NCI-H748 treated with DMSO at 0.1 percent for 48 hours (cell line): ENCODE measurements at regions not wholly inside any gene's neighbourhood (a gene's known extent, or its start where the extent isn't known, plus 50 kb on each side); places are given as distances from the start of the nearest gene placed in this dataset.

Experiments
- DNase-seq: peaks from one replicate; lab custom pipeline; 2025; lab: John Stamatoyannopoulos, UW

DNA sequence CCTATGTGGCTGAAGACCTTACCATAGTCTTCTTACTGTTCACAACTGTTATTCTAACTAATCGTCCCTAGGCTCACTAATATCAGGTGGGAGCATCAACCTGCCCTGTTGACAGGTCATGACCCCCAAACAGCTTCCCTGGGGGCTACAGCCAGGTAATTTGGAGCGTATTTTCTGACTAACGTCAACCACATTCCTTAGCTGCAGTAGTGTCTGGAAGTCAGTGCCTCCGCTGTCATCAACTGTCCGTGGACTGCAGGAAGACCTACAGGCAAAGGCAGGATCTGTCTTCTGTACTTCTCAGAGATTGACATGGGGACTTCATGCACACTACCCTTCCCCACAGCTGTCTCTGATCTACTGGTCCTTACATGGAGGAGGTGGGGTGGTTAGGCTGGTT lies 456.9 kb downstream of the BCL11A start:
- DNase-seq = no peak

DNA sequence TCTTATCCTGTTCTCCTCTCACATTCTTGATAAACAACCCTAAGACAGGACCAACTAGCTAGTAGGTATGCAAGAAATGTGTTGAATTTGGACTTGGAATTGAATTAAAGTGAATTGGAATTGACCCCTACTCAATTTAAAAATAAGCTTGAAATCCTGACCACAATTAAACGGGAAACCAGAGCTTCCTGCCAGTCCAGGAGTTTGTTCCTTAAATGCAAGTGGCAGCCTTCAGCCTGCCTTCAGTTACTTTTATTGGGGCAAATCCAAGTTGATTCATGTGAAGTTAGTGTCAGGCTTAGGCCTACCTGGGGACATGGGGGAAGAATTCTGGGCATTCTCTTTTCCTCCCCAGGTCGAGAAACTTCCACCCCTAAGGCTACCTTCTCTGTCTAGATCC lies 457.6 kb downstream of the BCL11A start:
- DNase-seq = no peak

- no peak for DNase-seq
Measured at GRCh38 chr2:60095202-60095815, 458.1 kb downstream of the BCL11A start.

DNA sequence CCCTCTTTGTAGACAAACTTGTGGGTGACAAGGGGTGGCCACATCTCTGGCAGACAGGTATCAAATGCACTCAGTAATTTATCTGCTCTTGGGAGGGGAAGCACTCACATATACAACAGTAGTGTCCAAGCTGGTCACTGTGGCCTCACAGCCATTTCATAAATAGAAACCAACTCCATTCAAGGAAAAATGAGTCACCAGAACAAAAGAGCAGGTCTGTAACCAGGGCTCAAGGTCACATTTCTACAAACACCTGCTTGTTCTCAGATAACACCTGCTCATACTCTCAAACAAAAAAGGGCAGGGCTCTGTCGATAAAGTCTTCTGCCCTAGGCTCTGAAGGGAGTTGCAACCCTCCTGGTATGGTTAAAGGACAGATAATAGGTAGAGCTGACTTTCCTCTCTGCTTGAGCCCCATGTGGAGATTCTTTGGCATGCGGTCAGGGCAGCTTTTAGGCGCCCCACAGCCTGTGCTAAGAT lies 459.0 kb downstream of the BCL11A start:
- peak; percentile 14 for DNase-seq

DNA sequence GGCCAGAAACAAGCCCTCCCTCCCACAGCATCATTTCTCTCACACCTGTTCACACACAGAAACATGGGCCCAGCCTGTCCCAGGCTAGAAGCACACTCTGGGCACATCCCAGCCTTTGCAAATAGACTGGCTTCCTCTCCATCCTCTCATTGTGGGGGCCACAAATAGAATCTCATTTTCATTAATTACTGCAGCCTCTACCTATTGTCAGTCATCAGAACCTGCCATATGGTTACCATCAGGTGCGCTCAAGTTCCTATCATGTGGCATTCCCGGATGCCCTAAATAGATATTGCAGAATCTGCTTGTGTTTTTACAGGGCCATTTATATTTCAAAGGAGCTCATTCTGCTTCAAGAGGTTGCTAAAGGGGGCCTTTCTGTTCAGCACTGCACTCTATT lies 460.7 kb downstream of the BCL11A start:
- no peak for DNase-seq

DNA sequence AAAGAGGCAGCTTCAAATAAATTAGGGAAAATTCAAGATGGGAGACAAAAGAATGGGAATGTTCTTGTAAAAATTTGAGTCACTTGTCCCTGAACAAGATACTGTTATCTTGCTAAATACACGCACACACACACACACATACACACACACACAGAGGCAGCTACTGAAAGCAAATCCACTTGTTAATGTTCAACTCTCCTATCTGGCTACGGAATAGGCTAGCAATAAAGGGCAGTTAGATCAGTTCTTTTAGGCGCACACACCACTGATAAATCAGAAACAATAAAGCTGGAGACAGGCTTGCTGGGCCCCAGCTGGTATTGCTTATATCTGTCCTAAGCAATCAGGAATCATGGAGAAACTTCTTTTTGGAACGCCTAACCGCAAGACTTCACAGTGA lies 461.6 kb downstream of the BCL11A start:
- no peak for DNase-seq

GRCh38 chr2:60091266-60091665 lies 462.2 kb downstream of the BCL11A start:
- no peak for DNase-seq

DNA sequence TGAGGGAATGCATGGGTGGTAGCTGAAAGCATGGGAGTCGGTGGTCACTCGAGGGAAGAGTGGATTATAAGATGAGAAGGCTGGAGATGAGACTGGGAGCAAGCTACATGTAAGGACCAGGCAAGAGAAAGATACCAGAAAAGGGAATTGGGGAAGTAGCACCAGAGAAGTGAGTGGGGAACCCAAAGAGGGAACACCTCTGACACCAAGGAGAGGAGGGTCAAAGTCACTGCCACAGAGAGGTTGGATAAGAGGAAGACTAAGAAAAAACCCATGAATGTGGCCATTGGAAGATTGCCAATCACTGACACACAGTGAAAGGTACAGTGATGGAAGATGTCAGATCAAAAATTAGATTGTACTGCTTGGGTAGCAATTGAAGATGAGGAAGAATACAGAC lies 473.9 kb downstream of the BCL11A start:
- DNase-seq = no peak

- no peak for DNase-seq
Measured at GRCh38 chr2:60075048-60075447, 478.4 kb downstream of the BCL11A start.

GRCh38 chr2:60073201-60073600 lies 480.3 kb downstream of the BCL11A start:
- no peak for DNase-seq

- no peak for DNase-seq
Measured at GRCh38 chr2:60072609-60073008, 480.8 kb downstream of the BCL11A start.

- no peak for DNase-seq
Measured at GRCh38 chr2:60071490-60071831, 482.0 kb downstream of the BCL11A start.

DNA sequence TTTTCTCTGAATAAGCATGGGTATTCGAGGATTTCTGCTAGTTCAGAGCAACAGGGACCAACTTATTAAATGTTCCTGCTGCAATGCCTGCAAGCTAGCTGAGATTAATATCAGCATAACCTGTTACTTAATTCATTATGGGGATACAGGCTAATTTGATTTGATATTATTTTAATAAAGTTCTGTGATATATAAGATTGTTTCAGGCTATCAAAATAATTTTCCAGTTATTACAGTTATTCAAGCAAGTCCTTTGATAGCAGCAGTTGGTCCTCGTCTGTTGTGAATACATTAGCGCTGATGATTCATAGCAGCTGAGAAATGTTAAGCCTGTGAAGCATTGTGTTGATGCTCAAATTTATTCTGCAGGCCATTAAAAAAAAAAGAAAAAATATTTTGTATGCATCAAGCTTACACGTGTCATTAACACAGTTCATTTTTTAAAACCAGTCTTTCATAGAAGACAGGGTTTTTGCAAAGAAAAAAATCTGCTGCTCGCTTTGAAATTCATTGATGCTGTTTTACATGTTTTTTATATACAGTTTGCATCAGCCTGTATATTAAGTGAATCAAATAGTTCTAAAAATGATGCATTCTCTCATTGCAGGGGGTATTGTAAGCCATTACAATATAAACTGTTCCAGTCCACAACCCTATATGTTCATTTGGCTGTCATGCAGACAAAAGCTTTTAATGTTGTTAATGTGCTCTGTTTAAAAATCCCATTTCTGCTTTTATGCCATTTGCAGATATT lies 482.5 kb downstream of the BCL11A start:
- no peak for DNase-seq

GRCh38 chr2:60070196-60070595 lies 483.3 kb downstream of the BCL11A start:
- no peak for DNase-seq

GRCh38 chr2:60068755-60069154 lies 484.7 kb downstream of the BCL11A start:
- no peak for DNase-seq

DNA sequence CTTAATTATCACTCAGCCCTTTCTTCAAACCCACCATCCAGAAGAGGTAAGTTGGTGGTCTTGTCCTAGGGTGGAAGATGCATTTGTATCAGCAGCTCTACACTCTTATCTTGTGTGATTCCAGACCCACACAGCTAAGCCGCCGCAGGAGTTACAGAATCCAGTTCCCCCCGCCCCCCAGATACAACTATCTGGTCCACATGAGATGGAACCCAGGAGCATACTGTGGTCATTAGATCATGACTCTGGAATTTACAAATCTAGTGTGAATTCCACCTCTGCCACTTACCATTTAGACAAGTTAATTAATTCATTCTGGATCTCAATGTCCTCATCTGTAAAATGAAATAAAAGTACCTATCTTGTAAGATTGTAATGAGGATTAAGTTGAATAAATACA lies 486.4 kb downstream of the BCL11A start:
- no peak for DNase-seq

GRCh38 chr2:60066096-60066839 lies 487.2 kb downstream of the BCL11A start:
- no peak for DNase-seq

- DNase-seq = no peak
Measured at GRCh38 chr2:60064687-60065389, 488.6 kb downstream of the BCL11A start.

DNA sequence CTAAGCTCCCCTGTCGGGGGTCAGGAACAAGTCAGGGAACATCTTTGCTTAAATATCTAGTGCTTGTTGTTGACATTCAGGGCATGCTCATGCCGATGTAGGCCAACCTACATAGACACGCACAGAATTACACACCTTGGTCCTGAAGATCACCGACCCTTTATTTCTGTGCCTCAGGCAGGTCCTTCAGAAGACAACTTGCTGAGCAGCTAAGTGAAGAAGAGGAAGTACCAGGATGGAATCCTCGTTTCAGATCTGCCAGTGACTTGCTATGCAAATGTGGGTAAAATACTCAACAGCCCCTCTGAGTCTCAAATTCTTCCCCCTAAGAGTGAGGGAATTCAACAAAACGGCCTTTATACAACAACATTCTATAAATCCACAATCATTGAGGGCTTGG lies 494.7 kb downstream of the BCL11A start:
- no peak for DNase-seq

GRCh38 chr2:60054571-60055340 lies 498.7 kb downstream of the BCL11A start:
- no peak for DNase-seq

- DNase-seq = no peak
Measured at GRCh38 chr2:60053791-60054190, 499.7 kb downstream of the BCL11A start.

DNA sequence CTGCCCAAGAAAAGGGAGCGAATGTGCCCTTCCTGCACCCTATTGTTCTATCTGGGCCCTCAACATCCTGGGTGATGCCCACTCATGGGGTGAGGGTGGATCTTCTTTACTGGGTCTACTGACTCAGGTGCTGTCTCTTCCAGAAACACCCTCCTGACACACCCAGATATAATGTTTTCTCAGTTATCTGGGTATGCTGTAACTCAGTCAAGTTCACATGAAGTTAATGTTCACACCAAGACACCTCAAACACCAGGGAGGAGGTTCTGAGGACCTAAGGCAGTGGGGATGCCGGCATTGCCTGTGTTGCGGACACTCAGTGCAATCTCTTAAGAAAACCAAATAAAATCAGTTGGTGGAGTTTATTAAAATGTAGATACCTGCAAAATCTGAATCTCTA lies 500.9 kb downstream of the BCL11A start:
- no peak for DNase-seq
